Activated T-helper 17 cell treated with anti-CD3 and anti-CD28 coated beads, Interleukin-2, amount 50 U/mL, for 72 hours (primary cell): ENCODE measurements at regions not wholly inside any gene's neighbourhood (a gene's known extent, or its start where the extent isn't known, plus 50 kb on each side); places are given as distances from the start of the nearest gene placed in this dataset.

Experiments
- ATAC-seq: fragments of 150-1000 bp; cut with Tn5 transposase; replicated peaks from 2 replicates; pipeline ENCODE4 v1.10.0; 2021; ENCODE audit warnings: mild to moderate bottlenecking, moderate library complexity
- H3K27ac Mint-ChIP-seq: one replicate; pipeline ENCODE4 v1.8.0; 2022; ENCODE audit warnings: mixed read lengths
- H3K27me3 Mint-ChIP-seq: one replicate; pipeline ENCODE4 v1.8.0; 2022; ENCODE audit warnings: mixed read lengths
- H3K36me3 Mint-ChIP-seq: one replicate; pipeline ENCODE4 v1.8.0; 2022; ENCODE audit warnings: low read depth, mild to moderate bottlenecking, mixed read lengths
- H3K4me1 Mint-ChIP-seq: one replicate; pipeline ENCODE4 v1.8.0; 2022; ENCODE audit warnings: mixed read lengths
- H3K4me3 Mint-ChIP-seq: one replicate; pipeline ENCODE4 v1.8.0; 2022; ENCODE audit warnings: mild to moderate bottlenecking, mixed read lengths
- H3K9me3 Mint-ChIP-seq: one replicate; pipeline ENCODE4 v1.8.0; 2022; ENCODE audit warnings: mixed read lengths

DNA sequence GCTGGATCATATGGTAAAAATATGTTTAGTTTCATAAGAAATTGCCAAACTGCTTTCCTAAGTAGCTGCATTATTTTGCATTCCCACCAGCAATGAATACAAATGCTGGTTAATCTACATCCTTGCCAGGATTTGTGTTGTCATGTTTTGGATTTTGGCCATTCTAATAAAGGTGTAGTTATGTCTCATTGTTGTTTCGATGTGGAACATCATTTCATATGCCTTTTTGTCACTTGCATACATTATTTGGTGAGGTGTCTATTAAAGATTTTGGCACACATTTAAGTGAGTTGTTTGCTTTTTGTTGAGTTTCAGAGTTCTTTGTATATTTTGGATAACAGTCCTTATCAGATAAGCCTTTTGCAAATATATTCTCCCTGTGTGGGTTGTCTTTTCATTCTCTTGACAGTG lies 299.2 kb upstream of the TFPI start:
- no peak overlapping the region for H3K27ac Mint-ChIP-seq
- ATAC-seq, result no peak
- H3K4me3 Mint-ChIP-seq, result no peak overlapping the region
- H3K27me3 Mint-ChIP-seq, result no peaks in the 10 kb centered on the region
- H3K36me3 Mint-ChIP-seq, result no peaks in the 10 kb centered on the region
- no peaks in the 10 kb centered on the region for H3K4me1 Mint-ChIP-seq
- no peaks in the 10 kb centered on the region for H3K9me3 Mint-ChIP-seq

DNA sequence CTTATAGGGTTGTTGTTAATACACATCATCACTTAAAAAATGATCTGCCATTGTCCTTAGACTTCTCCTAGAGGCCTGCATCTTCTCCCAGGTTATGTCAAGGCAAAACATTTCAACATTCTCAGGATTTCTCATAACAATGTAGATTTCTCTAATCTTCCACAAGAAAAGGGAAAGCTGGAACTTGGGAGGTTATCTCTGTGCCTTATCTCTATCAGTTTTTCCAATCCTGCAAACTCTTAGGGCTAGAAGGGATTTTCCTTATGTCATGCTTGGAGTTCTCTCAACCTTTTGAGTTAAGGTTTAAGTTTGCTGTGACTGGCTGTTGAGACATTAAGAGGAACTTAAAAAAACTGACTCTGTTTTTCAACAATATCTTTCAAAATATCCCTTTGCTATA lies 300.6 kb upstream of the TFPI start:
- no peaks in the 10 kb centered on the region for H3K27me3 Mint-ChIP-seq
- no peaks in the 10 kb centered on the region for H3K36me3 Mint-ChIP-seq
- H3K9me3 Mint-ChIP-seq, result no peaks in the 10 kb centered on the region
- H3K4me3 Mint-ChIP-seq, result no peak overlapping the region
- ATAC-seq, result no peak
- H3K4me1 Mint-ChIP-seq, result no peaks in the 10 kb centered on the region
- H3K27ac Mint-ChIP-seq, result no peak overlapping the region

DNA sequence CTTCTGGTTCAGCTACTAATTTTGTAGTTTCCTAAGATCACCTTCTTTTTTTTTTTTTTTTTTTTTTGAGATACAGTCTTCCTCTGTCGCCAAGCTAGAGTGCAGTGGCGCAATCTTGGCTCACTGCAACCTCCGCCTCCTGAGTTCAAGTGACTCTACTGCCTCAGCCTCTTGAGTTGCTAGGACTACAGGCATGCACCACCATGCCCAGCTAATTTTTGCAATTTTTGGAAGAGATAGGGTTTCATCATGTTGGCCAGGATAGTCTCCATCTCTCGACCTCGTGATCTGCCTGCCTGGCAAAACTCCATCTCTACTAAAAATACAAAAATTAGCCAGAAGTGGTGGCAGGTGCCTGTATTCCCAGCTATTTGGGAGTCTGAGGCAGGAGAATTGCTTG lies 301.5 kb upstream of the TFPI start:
- Mint-ChIP-seq H3K27me3 (no peaks in the 10 kb centered on the region), H3K4me3 (no peak overlapping the region), H3K27ac (no peak overlapping the region), H3K4me1 (no peaks in the 10 kb centered on the region), H3K36me3 (no peaks in the 10 kb centered on the region), H3K9me3 (no peaks in the 10 kb centered on the region)
- no peak for ATAC-seq

GRCh38 chr2:187857826-187858225 lies 303.6 kb upstream of the TFPI start:
- H3K36me3 Mint-ChIP-seq, result no peaks in the 10 kb centered on the region
- H3K4me3 Mint-ChIP-seq, result no peak overlapping the region
- H3K27me3 Mint-ChIP-seq, result no peaks in the 10 kb centered on the region
- no peak overlapping the region for H3K27ac Mint-ChIP-seq
- H3K9me3 Mint-ChIP-seq, result no peaks in the 10 kb centered on the region
- H3K4me1 Mint-ChIP-seq, result no peaks in the 10 kb centered on the region
- no peak for ATAC-seq

DNA sequence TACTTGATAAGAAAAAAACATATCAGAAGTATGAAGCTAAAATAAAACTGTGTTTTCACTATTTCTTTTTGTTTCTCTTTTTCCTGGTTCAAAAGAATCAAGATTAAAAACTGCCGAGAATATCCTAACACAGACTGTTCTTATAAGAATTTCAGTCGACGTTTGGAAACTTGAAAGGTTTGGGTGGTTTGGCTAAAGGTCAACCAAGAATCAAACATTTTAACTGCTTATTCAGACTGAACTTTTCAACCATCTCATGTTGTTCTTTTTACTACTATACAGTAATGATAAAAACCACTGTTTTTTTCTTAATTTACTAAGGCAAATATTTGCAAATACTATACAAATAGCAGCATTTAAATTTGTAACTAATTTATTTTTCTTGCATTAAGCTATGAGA lies 308.5 kb upstream of the TFPI start:
- H3K4me1 Mint-ChIP-seq, result no peaks in the 10 kb centered on the region
- ATAC-seq, result no peak
- H3K9me3 Mint-ChIP-seq, result peaks cover 9% of the 10 kb centered on the region
- no peak overlapping the region for H3K4me3 Mint-ChIP-seq
- no peak overlapping the region for H3K27ac Mint-ChIP-seq
- no peaks in the 10 kb centered on the region for H3K36me3 Mint-ChIP-seq
- no peaks in the 10 kb centered on the region for H3K27me3 Mint-ChIP-seq

GRCh38 chr2:187865025-187865424 lies 310.8 kb upstream of the TFPI start:
- no peak overlapping the region for H3K4me3 Mint-ChIP-seq
- ATAC-seq, result no peak
- H3K27ac Mint-ChIP-seq, result no peak overlapping the region
- peaks cover 15% of the 10 kb centered on the region for H3K9me3 Mint-ChIP-seq
- H3K36me3 Mint-ChIP-seq, result no peaks in the 10 kb centered on the region
- H3K27me3 Mint-ChIP-seq, result no peaks in the 10 kb centered on the region
- no peaks in the 10 kb centered on the region for H3K4me1 Mint-ChIP-seq

DNA sequence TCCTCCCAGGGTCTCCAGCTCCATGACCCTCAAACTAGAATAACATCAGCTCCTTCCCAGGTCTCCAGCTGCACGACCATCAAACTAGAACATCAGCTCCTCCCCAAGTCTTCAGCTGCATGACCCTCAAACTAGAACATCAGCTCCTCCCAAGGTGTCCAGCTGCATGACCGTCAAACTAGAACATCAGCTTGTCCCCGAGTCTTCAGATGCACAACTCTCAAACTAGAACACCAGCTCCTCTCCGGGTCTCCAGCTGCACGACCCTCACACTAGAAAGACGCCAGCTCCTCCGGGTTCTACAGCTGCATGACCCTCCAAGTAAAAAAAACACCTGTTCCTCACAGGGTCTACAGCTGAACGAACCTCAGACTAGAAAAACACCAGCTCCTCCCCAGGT lies 312.9 kb upstream of the TFPI start:
- Mint-ChIP-seq H3K4me3 (no peak overlapping the region), H3K9me3 (peaks cover 15% of the 10 kb centered on the region), H3K27me3 (no peaks in the 10 kb centered on the region), H3K4me1 (no peaks in the 10 kb centered on the region), H3K36me3 (no peaks in the 10 kb centered on the region), H3K27ac (no peak overlapping the region)
- ATAC-seq, result no peak

- peaks cover 15% of the 10 kb centered on the region for H3K9me3 Mint-ChIP-seq
- no peak overlapping the region for H3K4me3 Mint-ChIP-seq
- ATAC-seq, result no peak
- no peaks in the 10 kb centered on the region for H3K4me1 Mint-ChIP-seq
- no peaks in the 10 kb centered on the region for H3K36me3 Mint-ChIP-seq
- H3K27me3 Mint-ChIP-seq, result no peaks in the 10 kb centered on the region
- no peak overlapping the region for H3K27ac Mint-ChIP-seq
Measured at GRCh38 chr2:187869195-187869594, 315.0 kb upstream of the TFPI start.

DNA sequence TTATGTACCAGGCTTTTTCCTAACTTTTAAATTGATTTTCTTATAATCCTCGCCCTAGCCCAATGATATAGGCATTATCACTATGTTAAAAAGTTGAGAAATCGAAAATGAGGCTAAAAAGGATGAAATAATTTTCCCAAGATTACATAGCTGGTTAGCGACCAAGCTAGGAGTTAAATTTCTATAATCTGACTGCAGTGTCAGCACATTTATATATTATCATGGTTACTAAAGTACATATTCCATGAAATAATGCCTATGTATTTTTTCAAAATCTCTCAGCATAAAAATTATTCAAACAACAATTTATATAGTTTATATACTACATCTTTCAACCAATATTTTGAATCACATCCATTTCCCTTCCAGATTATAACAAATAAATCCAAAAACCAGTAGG lies 317.3 kb upstream of the TFPI start:
- peaks cover 15% of the 10 kb centered on the region for H3K9me3 Mint-ChIP-seq
- ATAC-seq, result no peak
- peaks cover 2% of the 10 kb centered on the region for H3K27me3 Mint-ChIP-seq
- no peaks in the 10 kb centered on the region for H3K36me3 Mint-ChIP-seq
- H3K27ac Mint-ChIP-seq, result no peak overlapping the region
- no peak overlapping the region for H3K4me3 Mint-ChIP-seq
- H3K4me1 Mint-ChIP-seq, result no peaks in the 10 kb centered on the region

- peaks cover 5% of the 10 kb centered on the region for H3K9me3 Mint-ChIP-seq
- H3K27ac Mint-ChIP-seq, result no peak overlapping the region
- no peak for ATAC-seq
- H3K36me3 Mint-ChIP-seq, result no peaks in the 10 kb centered on the region
- H3K4me1 Mint-ChIP-seq, result no peaks in the 10 kb centered on the region
- no peak overlapping the region for H3K4me3 Mint-ChIP-seq
- H3K27me3 Mint-ChIP-seq, result peaks cover 2% of the 10 kb centered on the region
Measured at GRCh38 chr2:187873132-187873531, 318.9 kb upstream of the TFPI start.

DNA sequence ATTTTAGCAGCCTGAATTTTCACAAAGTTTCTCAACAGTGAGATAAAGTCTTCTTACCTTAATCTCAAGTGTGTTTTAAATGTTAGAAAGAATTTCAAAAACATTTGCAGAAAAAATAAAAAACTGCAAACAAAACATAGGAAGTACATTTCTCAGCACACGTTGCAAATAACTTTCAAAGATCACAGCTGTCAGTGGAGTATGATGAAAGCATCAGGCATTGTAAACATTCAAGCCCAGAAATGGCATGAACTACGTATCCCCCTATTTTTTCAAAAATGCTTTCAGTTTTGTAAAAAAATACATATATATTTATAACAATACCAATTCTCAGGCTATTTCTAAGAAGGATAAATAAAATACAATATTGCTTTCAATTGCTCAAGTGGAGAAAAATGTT lies 320.6 kb upstream of the TFPI start:
- peaks cover under 1% of the 10 kb centered on the region for H3K9me3 Mint-ChIP-seq
- H3K36me3 Mint-ChIP-seq, result no peaks in the 10 kb centered on the region
- no peak for ATAC-seq
- peaks cover 2% of the 10 kb centered on the region for H3K27me3 Mint-ChIP-seq
- no peak overlapping the region for H3K27ac Mint-ChIP-seq
- no peaks in the 10 kb centered on the region for H3K4me1 Mint-ChIP-seq
- H3K4me3 Mint-ChIP-seq, result no peak overlapping the region

GRCh38 chr2:187875261-187876141 lies 321.3 kb upstream of the TFPI start:
- Mint-ChIP-seq H3K36me3 (no peaks in the 10 kb centered on the region), H3K4me1 (no peaks in the 10 kb centered on the region), H3K9me3 (no peaks in the 10 kb centered on the region), H3K27ac (no peak overlapping the region), H3K4me3 (no peak overlapping the region), H3K27me3 (peaks cover 2% of the 10 kb centered on the region)
- ATAC-seq, result no peak

DNA sequence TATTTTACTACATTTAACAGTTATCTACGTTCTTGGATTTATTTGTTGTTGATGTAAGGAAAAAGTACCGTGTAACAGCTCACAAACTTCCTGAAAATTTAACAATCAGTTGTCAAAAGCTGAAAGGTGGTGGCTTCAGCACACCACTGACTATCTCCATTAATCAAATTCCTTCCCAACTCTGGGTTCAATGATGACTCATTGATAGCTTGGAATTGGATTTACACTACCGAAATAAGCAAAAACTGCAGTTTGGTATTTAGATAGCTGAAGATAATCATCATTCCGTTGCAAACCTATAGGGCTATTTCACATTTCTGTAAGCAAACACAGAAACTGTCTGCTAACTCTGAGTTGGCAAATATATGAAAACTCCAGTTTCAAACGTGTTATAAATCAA lies 322.3 kb upstream of the TFPI start:
- no peak overlapping the region for H3K4me3 Mint-ChIP-seq
- H3K27ac Mint-ChIP-seq, result no peak overlapping the region
- H3K4me1 Mint-ChIP-seq, result no peaks in the 10 kb centered on the region
- no peak for ATAC-seq
- H3K9me3 Mint-ChIP-seq, result peaks cover 3% of the 10 kb centered on the region
- no peaks in the 10 kb centered on the region for H3K36me3 Mint-ChIP-seq
- H3K27me3 Mint-ChIP-seq, result peaks cover 2% of the 10 kb centered on the region

- peaks cover 2% of the 10 kb centered on the region for H3K27me3 Mint-ChIP-seq
- H3K4me1 Mint-ChIP-seq, result no peaks in the 10 kb centered on the region
- H3K27ac Mint-ChIP-seq, result no peak overlapping the region
- H3K9me3 Mint-ChIP-seq, result peaks cover 5% of the 10 kb centered on the region
- no peak for ATAC-seq
- no peak overlapping the region for H3K4me3 Mint-ChIP-seq
- H3K36me3 Mint-ChIP-seq, result no peaks in the 10 kb centered on the region
Measured at GRCh38 chr2:187877391-187877790, 323.2 kb upstream of the TFPI start.

GRCh38 chr2:187878112-187878511 lies 323.9 kb upstream of the TFPI start:
- H3K27me3 Mint-ChIP-seq, result peaks cover 2% of the 10 kb centered on the region
- peaks cover 5% of the 10 kb centered on the region for H3K9me3 Mint-ChIP-seq
- H3K36me3 Mint-ChIP-seq, result no peaks in the 10 kb centered on the region
- no peaks in the 10 kb centered on the region for H3K4me1 Mint-ChIP-seq
- H3K4me3 Mint-ChIP-seq, result no peak overlapping the region
- ATAC-seq, result no peak
- H3K27ac Mint-ChIP-seq, result no peak overlapping the region

DNA sequence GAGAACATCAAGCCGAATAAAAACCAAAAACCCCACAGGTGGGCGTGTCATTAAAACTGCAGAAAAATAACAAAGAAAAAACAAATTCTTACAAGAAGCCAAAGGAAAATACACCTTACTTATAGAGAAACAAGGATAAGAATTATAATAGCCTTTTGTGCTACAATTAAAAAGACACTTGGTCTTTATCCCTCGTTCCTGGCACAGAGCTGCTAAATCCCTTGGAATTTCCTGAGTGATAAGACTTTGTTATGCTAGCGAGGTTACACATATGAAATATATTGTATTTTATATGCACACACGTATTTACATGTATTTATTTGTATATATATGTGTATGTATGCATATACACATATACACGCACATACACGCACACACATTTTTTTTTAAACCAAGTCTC lies 325.3 kb upstream of the TFPI start:
- Mint-ChIP-seq H3K9me3 (peaks cover 5% of the 10 kb centered on the region), H3K4me1 (no peaks in the 10 kb centered on the region), H3K27ac (no peak overlapping the region), H3K36me3 (no peaks in the 10 kb centered on the region), H3K4me3 (no peak overlapping the region), H3K27me3 (peaks cover 2% of the 10 kb centered on the region)
- ATAC-seq, result no peak
